NCI-H446 (cell line): ENCODE measurements at regions not wholly inside any gene's neighbourhood (a gene's known extent, or its start where the extent isn't known, plus 50 kb on each side); places are given as distances from the start of the nearest gene placed in this dataset.
"Not testable (repeated sequence)": the region's sequence is repeated elsewhere in the genome, so short reads cannot be mapped to it uniquely, and the experiment has no call there.

ENCODE experiments used
- DNase-seq, 2 experiments: peaks; one replicate each; lab custom pipeline; 2025; lab: John Stamatoyannopoulos, UW

DNA sequence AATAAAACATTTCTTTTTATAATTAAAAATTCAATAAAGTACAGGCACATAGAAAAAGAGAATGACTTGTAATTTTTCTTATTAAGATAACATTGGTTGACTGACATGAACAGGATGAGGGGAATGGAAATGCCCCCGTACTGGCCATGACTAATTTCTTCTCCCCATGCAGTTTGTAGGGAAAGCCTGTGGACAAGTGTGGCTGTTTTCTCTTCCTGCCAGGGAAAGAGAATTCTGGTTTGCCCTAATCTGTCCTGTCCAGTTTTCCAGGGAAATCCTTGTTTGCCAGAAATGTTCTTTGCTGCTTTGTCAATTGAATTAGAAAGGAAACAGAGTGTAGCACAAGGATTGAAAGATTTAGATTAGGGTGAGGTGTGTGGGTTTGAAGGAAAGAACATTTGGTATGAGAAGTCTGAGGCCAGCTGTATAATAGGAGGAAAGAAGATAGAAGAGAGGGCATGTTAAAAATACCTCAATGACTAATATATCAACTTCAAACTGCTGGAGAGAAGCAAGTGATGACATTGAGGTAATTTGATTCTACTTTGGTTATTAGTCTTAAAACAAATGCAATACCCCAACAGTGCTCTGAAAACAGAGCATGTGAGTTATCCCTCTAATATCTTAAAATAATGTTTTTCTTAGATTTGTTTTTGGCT, 593.9 kb upstream of the ZNF804A start:
- peak; percentile 39 to 52 for DNase-seq

DNA sequence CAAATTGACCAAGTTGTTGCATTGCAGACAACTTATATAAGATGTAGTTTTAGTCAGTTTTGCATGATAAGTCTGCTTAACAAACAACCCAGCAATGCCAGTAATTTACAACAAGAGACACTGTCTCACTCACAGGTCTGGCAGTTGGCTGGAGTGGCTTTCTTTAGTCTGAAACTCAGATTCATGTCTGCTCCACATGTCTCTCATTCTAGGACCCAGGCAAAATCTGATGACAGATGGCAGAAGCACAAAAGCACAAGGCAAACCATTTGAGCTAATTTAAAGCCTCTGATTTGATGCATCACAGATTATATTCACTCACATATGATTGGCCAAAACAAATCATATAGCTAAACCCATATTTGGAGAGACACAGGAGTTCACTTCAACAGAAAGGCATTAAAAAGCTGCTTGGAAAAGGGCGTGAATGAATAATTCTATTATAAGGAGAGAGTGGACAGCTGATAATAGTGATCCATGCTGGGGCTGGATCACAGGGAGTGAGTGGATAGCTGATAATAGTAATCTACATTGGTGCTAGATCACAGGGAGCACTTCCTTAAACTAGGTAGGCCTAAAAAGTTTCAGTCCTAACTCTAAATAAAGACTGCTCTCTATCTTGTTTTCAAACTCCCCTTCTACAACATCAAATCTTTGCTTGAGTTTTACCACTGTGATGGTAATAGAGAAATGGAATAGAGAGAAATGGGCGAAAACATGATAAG, 593.2 kb upstream of the ZNF804A start:
- peak; percentile 78 to 89 for DNase-seq

DNA sequence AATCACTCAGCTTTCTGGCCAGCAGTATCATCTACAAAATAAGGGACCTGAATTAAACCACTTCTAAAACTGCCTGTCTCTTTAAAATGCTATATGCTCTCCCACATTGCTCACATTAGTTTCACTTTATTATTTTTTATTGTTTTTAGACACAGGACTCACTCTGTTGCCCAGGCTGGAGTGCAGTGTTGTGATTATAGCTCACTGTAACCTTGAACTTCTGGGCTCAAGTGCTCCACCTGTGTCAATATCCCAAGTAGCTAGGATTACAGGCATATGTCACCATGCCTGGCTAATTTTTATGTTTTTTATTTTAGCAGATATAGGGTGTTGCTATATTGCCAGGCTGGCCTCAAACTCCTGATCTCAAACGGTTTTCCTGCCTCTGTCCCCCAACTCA, 591.3 kb upstream of the ZNF804A start:
- no peak for DNase-seq

DNA sequence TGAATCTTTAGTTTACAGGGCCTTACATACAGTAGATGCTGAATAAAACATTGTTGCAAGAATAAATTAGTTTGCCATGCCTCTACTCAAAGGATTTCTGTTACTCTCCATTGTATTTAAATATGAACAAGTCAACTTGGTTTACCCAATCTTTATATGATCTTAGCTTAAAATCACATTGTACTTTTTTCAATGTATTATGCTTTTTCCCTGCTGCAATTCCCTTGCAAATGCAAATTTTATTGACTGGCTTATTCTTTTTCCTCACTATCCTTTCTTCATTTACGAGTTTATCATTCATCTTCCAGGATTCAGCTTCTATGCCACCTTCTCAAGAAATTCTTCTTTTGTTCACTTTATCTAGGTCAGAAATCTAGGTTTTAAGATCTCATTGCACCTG, 571.4 kb upstream of the ZNF804A start:
- no peak for DNase-seq

DNA sequence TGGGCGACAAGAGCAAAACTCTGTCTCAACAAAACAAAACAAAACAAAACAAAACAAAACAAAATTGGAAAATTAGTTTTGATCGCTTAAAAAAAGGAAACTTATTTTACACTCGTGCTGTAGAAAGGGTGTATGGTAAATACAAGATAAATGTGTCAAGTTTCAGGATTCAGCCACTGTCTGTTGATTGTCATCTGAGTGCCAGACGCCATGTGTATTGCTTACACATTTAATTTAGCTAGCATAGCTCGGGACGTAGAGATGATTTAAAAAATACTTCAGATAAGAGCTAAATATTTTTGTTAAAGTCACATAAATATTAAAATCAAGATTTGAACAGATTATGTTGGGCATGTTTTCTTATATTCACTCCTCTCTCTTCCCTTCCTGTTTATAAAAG, 568.1 kb upstream of the ZNF804A start:
- no peak for DNase-seq

DNA sequence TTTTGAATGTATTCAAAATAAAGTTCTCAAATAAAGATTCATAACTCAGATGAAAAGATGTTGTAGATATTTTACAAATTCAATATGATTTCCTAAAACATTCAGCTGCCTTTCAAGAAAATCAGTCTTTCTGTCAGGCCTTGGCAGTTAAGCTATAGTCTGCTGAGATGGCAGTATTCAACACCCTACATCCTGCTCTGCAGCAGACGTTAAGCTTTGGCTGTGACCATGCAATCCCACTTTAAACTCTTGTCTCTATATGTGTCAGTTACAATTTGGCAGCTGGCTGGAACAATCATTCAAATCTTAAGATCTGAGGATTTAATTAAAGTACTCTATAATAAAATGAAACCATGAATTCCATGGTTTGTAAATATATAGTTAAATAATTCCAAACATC, 567.3 kb upstream of the ZNF804A start:
- peak in 1 of 2 experiments; percentile 59 for DNase-seq

DNA sequence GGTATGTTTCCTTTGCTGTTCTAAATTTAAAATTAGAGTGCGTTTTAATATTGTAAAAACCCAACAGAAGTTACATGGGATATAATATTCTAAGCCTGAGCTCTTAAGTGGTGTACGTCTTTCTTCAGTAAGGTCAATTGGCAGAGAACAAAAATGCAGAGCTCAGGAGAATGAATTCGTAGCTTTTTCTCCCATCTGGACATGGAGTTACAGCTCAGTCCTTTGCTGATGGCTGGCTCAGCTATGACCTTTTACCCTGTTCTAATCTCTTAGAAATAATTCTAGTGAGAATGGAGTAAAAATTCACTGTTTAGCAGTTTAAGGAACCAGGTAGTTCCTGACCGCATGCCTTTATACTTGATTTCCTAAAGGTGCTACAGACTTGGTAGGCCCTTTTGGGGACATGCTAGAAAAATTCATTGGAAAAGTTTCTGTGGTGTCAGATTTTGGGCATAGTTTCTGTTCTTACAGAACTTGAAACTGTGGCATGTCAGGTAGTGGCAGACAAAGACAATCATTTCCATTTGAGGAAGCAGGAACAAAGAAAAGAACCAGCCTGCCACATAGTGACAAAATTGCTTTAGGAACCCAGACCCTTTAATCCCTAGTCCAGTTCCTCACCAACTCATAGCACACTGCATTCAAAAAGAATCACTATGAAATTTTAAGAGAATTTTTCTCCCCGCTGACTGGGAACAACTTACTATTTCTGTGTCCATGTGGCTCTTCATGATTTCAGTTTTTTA, 566.8 kb upstream of the ZNF804A start:
- peak in 1 of 2 experiments; percentile 35 for DNase-seq

DNA sequence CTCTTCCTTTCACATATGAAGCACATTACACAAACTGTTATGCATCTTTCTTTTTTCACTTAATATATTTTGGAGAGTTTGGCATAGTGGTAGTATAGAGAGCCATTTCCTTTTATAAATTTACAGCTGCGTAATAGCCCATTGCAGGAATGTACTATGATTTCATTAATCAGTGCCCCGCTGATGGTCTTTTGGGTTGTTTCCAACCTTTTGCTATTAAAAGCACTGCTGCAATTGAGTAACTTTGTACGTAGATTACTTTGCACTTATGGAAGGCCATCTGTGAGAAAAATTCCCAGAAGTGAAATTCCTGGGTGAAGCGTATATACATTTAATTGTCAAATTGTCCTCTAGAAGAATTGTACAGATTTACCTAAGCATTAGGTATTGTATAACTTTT, 565.3 kb upstream of the ZNF804A start:
- peak; percentile 9 to 75 for DNase-seq

DNA sequence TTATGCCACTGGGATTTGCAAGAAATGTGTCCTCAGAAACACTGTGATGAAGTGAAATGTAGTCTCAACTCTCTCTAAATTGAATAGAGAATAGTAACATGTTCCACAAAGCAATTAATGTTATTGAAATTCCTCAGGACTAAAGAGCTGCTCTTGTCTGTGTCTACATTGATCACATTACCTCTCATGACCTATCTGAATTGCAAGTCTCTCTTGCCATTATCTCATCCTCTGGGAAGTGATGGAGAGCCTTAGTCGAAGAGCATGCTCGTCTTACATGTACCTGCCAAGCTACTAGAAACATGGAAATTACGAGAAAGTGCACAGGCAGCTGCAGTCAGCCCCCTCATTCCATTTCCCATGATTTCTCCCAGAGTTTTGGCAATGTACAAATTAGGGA, 561.1 kb upstream of the ZNF804A start:
- no peak for DNase-seq

DNA sequence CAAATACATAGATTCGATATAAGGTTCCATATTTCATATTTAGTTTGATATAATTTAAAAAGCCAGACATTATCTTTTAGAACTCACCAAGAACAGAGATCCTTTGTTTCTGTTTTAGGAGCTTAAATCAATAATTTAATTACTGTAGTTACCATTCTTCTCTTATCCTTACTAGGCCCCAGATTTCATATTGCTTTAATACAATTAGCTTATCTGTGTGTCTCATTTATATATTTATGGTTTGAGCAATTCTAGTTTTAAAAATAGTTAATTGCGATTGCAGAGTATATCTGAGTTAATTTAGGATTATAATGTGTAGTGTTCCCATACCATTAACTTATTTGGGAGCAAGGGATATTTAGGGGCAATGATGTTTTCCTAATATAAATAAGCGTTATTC, 558.8 kb upstream of the ZNF804A start:
- DNase-seq: no peak

DNA sequence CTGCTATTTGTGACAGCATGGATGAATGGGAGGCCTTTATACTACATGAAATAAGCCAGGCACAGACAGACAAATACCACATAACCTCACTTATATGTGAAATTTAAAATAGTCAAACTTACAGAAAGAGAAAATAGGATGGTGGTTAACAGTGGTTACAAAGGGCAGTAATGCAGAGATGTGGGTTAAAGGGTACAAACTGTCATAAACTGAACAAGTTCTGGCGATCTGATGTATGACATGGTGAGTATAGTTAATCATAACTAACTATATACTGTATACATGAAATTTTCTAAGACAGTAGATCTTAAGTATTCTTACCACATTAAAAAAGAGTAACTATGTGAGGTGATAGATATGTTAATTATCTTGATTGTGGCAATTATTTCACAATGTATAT, 558.1 kb upstream of the ZNF804A start:
- DNase-seq: no peak

DNA sequence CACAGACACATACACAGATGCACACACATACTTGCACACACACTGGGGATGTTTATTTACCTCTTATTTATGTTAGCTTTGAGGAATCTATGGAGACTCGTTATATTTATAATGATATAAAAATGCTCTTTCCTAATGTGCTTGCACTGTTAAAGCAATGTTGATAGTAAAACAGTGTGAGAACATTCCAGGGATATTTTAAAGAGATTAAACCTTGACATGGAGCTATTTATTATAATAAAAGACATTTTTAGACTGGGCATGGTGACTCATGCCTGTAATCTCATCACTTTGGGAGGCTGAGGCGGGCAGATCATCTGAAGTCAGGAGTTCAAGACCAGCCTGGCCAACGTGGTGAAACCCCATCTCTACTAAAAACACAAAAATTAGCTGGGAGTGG, 557.3 kb upstream of the ZNF804A start:
- no peak for DNase-seq

DNA sequence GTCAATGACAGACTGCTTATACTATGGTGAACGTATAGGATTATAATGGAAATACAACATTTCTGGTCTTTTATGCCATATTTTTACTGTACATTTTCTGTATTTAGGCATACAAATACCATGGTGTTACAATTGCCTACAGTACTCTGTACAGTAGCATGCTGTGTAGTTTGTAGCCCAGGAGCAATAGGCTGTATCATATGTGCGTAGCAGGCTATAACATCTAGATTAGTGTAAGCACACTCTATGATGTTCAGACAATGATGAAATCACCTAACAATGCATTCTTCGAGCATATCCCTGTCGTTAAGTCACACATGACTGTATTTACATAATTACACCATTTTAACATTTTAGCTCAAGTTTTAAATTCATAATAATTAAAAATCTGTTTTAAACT, 556.6 kb upstream of the ZNF804A start:
- DNase-seq: no peak

DNA sequence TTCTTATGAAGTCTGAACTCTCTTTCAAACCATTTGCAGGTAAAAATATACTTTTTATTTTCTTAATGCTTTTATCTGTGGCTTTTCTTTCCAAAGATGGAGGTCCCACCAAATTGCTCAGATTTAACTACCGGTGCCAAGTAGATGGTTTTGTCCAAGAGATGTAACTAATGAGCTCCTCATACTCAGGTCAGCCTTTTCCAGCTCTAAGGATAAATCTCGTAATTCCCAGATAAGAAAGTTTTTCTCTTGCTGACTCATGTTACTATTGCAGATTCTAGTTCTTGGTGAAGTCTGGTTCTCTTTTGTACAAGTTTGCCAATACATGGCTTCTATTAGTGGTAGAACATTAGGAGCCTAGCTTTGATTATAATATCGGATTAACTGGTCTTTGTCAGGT, 550.8 kb upstream of the ZNF804A start:
- no peak for DNase-seq

DNA sequence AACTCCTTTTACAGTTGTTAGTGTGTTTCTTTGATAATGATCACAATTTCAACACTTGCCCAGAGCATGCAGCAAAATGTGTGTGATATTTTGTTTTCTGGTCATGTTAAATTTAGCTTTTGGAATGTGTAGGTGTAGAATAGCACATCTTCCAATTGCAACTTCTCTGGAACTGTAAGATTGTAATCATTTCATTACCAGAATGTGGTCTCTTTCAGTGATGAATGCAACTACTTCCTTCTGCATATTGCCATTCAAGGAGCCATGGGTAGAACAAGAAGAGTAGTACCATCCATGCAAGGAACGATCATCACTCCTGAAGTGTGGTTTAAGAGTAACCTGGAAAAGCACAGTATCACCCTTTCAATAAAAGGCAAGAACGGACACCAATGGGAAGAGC, 548.8 kb upstream of the ZNF804A start:
- DNase-seq: no peak

DNA sequence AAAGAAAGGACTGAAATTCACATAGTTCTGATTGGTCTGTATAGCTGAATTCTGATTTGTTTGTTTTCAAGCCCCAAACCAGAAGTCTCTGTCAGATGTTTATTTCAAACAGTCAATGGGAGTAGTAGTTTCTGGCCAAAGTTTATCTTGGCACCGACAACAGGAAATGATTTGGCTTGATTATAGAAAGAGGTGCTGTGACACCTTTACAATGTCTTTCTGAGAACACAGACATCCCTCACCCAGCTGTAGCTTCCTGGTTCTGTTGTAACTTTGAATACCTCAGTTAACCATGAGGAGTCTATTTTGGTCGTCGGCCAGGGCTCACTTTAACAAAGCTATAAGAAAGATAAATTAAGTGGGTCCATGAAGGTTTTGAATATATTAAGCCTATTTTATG, 545.0 kb upstream of the ZNF804A start:
- no peak for DNase-seq

DNA sequence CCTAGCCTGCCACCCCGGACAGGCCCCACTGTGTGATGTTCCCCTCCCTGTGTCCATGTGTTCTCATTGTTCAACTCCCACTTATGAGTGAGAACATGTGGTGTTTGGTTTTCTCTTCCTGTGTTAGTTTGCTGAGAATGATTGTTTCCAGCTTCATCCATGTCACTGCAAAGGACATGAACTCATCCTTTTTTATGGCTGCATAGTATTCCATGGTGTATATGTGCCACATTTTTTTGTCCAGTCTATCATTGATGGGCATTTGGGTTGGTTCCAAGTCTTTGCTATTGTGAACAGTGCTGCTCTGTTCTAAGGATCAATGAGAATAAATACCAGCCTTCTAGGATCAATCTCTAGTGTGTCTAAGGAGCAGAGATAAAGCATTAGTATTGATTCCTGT, 543.9 kb upstream of the ZNF804A start:
- DNase-seq: not testable (repeated sequence)

DNA sequence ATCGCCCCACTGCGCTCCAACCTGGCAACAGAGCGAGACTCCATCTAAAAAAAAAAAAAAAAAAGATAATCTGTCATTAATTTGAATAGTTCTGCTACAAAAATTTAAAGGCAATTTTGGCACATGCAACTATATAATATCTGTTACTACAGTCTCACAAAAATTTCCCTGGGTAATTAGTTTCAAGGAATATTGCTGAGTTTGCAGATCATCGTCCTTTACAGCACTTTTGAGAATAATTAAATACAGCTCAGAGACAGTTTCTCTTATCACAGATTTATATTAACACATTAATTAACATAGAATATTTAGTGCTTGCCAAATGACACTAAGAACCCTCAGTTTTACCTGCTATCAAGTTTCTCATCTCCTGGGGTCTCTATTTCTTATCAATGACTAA, 540.4 kb upstream of the ZNF804A start:
- DNase-seq: no peak

DNA sequence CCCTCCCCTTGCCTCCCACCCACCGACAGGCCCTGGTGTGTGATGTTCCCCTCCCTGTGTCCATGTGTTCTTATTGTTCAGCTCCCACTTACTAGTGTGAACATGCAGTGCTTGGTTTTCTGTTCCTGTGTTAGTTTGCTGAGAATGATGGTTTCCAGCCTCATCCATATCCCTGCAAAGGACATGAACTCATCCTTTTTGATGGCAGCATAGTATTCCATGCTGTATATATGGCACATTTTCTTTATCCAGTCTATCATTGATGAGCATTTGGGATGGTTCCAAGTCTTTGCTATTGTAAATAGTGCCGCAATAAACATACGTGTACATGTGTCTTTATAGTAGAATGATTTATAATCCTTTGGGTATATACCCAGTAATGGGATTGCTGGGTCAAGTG, 538.1 kb upstream of the ZNF804A start:
- DNase-seq: not testable (repeated sequence)

DNA sequence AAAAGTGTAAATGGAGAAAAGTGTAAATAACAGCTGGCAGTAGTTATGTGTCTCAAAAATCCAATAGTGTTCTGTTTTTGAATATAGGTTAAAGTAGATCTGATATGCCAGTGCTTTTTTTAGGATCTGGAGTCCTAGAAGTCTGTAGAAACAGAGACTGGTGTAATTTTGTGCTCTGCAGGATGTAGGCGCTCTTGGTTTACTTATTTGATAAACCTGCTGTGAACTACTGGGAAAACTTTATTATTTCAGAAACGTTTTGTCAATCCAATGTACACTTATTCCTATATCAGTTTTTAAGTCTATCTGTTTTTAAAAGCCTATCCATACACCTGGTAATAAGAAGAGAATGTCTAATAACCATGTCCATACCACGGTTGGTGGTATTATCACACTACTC, 530.8 kb upstream of the ZNF804A start:
- DNase-seq: no peak

DNA sequence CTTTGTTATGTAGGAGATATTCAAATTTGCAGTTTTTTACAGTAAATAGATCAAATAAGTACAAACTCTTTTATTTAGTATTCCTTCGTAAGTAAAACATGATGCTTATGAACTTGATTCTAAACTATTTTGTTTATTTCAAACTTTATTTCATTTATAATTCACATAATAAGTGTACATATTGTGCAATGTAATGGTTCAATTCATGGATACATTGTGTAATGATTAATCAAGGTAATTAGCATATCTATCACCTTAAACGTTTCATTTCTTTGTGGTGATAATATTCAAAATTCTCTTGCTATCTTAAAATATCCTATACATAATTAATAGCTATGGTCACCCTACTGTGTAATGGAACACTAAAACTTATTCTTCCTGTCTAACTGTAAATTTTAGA, 525.9 kb upstream of the ZNF804A start:
- no peak for DNase-seq

DNA sequence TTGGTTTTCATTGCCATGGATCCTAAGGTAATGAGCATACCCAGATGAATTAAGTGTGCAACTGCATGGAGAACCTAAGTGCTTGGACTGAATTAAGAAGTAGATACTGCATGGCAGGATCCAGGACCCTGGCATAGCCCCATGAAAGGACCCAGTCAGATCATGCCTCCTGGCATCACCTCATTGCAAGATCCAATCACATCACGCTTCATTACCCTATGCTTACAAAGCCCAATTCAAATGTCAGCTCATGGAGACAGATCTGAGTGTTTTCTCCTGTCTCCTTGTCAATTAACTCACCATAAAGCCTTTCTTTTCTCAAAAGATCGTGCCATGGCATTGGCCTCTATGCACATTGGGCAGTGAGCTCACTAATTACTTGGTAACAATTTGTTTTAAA, 519.8 kb upstream of the ZNF804A start:
- peak in 1 of 2 experiments; percentile 63 for DNase-seq

DNA sequence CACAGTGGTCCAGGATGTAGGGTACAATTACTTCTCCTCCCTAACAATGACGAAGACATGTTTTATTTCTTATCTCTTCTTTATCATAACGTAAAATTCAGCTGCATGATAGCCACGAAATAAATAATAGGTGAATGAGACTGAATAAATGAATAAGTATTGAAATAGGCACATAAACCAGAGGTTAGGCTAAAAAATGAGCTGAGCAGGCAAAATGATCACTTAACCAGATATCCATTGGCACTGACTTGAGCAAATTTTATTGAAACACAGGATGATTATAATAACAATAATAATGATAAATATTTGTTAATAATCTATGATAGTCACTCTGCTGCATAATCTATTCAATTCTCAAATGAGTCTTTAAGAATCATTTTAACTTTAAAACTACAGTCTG, 506.9 kb upstream of the ZNF804A start:
- no peak for DNase-seq
